Keratinocyte (primary cell): ENCODE measurements at regions not wholly inside any gene's neighbourhood (a gene's known extent, or its start where the extent isn't known, plus 50 kb on each side); places are given as distances from the start of the nearest gene placed in this dataset.

Source experiments
- DNase-seq: peaks from one replicate; pipeline ENCODE4 v3.0.0-alpha.2; 2011; ENCODE audit warnings: low read depth, missing footprints, low spot score
- FAIRE-seq: peaks from 2 replicates; lab custom pipeline; 2011; peaks lifted over from hg19 to GRCh38; lab: Jason Lieb, UNC
- H2AFZ ChIP-seq: 2 replicates; pipeline ENCODE4 v1.6.0; 2012; ENCODE audit warnings: low read length, control low read depth, inconsistent platforms; ENCODE audit not compliant: control insufficient read depth
- H3K27ac ChIP-seq: 2 replicates; pipeline ENCODE4 v1.5.1; 2011; ENCODE audit warnings: low read length; ENCODE audit not compliant: control insufficient read depth, insufficient read depth
- H3K27me3 ChIP-seq: 3 replicates; pipeline ENCODE4 v1.6.0; 2011; ENCODE audit warnings: low read length; ENCODE audit not compliant: control insufficient read depth, insufficient read depth; ENCODE audit errors: extremely low read depth
- H3K36me3 ChIP-seq, 2 experiments: 2 replicates in 1 of 2; 3 replicates in 1 of 2; pipeline ENCODE4 v1.5.1; 2011; ENCODE audit warnings: low read length in 2 of 2, mild to moderate bottlenecking in 1 of 2; ENCODE audit not compliant: control insufficient read depth in 2 of 2, insufficient read depth in 2 of 2; ENCODE audit errors: extremely low read depth in 1 of 2
- H3K4me1 ChIP-seq: 3 replicates; pipeline ENCODE4 v1.5.1; 2011; ENCODE audit warnings: low read length; ENCODE audit not compliant: control insufficient read depth, insufficient read depth; ENCODE audit errors: extremely low read depth
- H3K4me2 ChIP-seq: 3 replicates; pipeline ENCODE4 v1.6.0; 2011; ENCODE audit warnings: low read depth, low read length; ENCODE audit not compliant: control insufficient read depth, insufficient read depth; ENCODE audit errors: extremely low read depth
- H3K4me3 ChIP-seq, 3 experiments: fragments of 200-600 bp in 1 of 3; sonication (generic) in 1 of 3; 2 replicates in 2 of 3; 3 replicates in 1 of 3; pipeline ENCODE4 v1.5.1; 2011 to 2016; ENCODE audit warnings: low read length in 3 of 3, mild to moderate bottlenecking in 3 of 3, control low read depth in 2 of 3, inconsistent platforms in 1 of 3, low read depth in 1 of 3, mixed read lengths in 1 of 3, mixed run types in 1 of 3, moderate library complexity in 1 of 3; ENCODE audit not compliant: control insufficient read depth in 2 of 3, insufficient read depth in 2 of 3; ENCODE audit errors: extremely low read depth in 1 of 3
- H3K79me2 ChIP-seq: 2 replicates; pipeline ENCODE4 v1.6.0; 2012; ENCODE audit warnings: low read length; ENCODE audit not compliant: control insufficient read depth, insufficient read depth
- H3K9ac ChIP-seq: 3 replicates; pipeline ENCODE4 v1.6.0; 2011; ENCODE audit warnings: low read length; ENCODE audit not compliant: control insufficient read depth, insufficient read depth; ENCODE audit errors: extremely low read depth
- H3K9me1 ChIP-seq: 3 replicates; pipeline ENCODE4 v1.6.0; 2011; ENCODE audit warnings: low read length; ENCODE audit not compliant: control insufficient read depth, insufficient read depth; ENCODE audit errors: extremely low read depth
- H3K9me3 ChIP-seq: 2 replicates; pipeline ENCODE4 v1.5.1; 2012; ENCODE audit warnings: low read depth, low read length; ENCODE audit not compliant: control insufficient read depth
- H4K20me1 ChIP-seq: 3 replicates; pipeline ENCODE4 v1.6.0; 2011; ENCODE audit warnings: low read length; ENCODE audit not compliant: control insufficient read depth, insufficient read depth; ENCODE audit errors: extremely low read depth
- EZH2 ChIP-seq: IDR thresholded peaks from one replicate; pipeline ENCODE4 v1.6.1; 2012; ENCODE audit warnings: inconsistent platforms, mild to moderate bottlenecking, low read length, moderate library complexity
- dilution Hi-C: fragments of 300-500 bp; cut with MboI; formaldehyde crosslinking; loops from one replicate; pipeline ENCODE4 v1.7.0; 2020; ENCODE audit warnings: low sequenced_read_pairs; ENCODE audit not compliant: extremely low pct_ligation_motif_present
- TF ChIP-seq, protein P1 (sequence below), 3 experiments: IDR thresholded peaks in 1 of 3; conservative IDR thresholded peaks in 1 of 3; optimal IDR thresholded peaks in 1 of 3; 2 replicates in 2 of 3; 3 replicates in 1 of 3; pipeline versions ENCODE3 to v1.5.1; 2011; ENCODE audit warnings: low read length in 3 of 3, mild to moderate bottlenecking in 3 of 3, moderate library complexity in 2 of 3, control low read depth in 1 of 3, inconsistent platforms in 1 of 3; ENCODE audit not compliant: insufficient read depth in 2 of 3; ENCODE audit errors: extremely low read depth in 1 of 3

DNA sequence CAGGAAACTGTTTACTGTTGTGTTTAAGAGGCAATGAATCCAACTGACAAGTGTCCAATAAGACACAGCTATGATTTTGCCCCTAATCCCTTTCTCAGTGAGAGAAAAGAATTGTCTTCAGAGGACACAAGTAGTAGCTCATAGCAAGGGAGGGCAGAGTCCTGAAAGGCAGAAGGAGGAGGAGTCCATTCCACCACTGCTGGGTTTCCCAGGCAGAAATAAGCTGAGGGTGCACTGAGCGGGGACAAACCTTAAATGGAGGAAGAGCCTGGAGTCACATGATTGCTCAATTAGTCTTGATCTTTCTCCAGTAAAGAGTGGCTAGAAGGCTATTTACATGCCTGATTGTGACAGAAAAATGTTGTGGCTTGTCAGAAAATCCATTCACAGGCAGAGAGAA is 573.8 kb downstream of the POM121L12 start:
- dilution Hi-C loops = no loop called here
- no peak overlapping the region for H3K9ac ChIP-seq

DNA sequence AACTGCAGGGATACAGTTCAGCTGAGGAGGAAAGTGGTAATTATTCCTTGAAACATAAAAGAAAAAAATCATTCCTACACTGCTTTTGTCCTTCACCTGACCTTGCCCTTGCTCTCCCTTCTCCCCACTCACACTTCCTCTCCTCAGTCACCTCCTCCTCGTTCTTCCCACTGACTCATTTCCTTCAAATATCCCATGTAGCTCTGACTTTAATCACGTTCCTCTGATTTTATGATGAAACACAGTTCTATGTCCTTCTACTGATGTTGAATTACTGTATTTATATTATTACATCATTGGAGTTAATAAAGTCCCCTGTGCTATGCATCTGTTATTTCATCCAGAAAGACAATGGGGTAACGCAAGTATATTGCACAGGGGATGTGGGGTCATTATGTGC is 575.6 kb downstream of the POM121L12 start:
- Histone ChIP-seq H3K4me1 (no peaks in the 10 kb centered on the region), H3K9ac (no peak overlapping the region), H3K27ac (no peak overlapping the region), H2AFZ (no peak overlapping the region), H3K9me3 (no peaks in the 10 kb centered on the region), H3K4me2 (no peak overlapping the region), H3K4me3 (no peak overlapping the region), H4K20me1 (no peaks in the 10 kb centered on the region), H3K9me1 (no peaks in the 10 kb centered on the region), H3K79me2 (no peaks in the 10 kb centered on the region), H3K36me3 (no peaks in the 10 kb centered on the region), H3K27me3 (no peaks in the 10 kb centered on the region)
- DNase-seq = no peak
- FAIRE-seq = no peak
- no peak for TF ChIP-seq EZH2
- TF ChIP-seq, protein P1, sequence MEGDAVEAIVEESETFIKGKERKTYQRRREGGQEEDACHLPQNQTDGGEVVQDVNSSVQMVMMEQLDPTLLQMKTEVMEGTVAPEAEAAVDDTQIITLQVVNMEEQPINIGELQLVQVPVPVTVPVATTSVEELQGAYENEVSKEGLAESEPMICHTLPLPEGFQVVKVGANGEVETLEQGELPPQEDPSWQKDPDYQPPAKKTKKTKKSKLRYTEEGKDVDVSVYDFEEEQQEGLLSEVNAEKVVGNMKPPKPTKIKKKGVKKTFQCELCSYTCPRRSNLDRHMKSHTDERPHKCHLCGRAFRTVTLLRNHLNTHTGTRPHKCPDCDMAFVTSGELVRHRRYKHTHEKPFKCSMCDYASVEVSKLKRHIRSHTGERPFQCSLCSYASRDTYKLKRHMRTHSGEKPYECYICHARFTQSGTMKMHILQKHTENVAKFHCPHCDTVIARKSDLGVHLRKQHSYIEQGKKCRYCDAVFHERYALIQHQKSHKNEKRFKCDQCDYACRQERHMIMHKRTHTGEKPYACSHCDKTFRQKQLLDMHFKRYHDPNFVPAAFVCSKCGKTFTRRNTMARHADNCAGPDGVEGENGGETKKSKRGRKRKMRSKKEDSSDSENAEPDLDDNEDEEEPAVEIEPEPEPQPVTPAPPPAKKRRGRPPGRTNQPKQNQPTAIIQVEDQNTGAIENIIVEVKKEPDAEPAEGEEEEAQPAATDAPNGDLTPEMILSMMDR (optimal IDR thresholded peaks at IDR 0.05 in 1 of 3, IDR thresholded peaks at IDR 0.05 in 1 of 3, conservative IDR thresholded peaks at IDR 0.05 in 1 of 3; ENCODE audit: extremely low read depth in 1 of 3, insufficient read depth in 2 of 3, low read length in 3 of 3) = no peak
- dilution Hi-C loops = no loop called here

More for the DNA sequence above, 573.8 kb downstream of the POM121L12 start:
- Histone ChIP-seq H3K36me3 (no peaks in the 10 kb centered on the region), H3K27ac (no peak overlapping the region), H2AFZ (peak overlapping the region; percentile 56), H4K20me1 (no peaks in the 10 kb centered on the region), H3K27me3 (no peaks in the 10 kb centered on the region), H3K4me1 (no peaks in the 10 kb centered on the region), H3K9me1 (no peaks in the 10 kb centered on the region), H3K4me3 (no peak overlapping the region), H3K79me2 (no peaks in the 10 kb centered on the region), H3K4me2 (peak overlapping the region; percentile 1), H3K9me3 (no peaks in the 10 kb centered on the region)
- FAIRE-seq (no peak), DNase-seq (no peak)
- TF ChIP-seq, protein P1 (optimal IDR thresholded peaks at IDR 0.05 in 1 of 3, IDR thresholded peaks at IDR 0.05 in 1 of 3, conservative IDR thresholded peaks at IDR 0.05 in 1 of 3; ENCODE audit: extremely low read depth in 1 of 3, insufficient read depth in 2 of 3, low read length in 3 of 3) = no peak
- no peak for TF ChIP-seq EZH2
